Fibroblast of the aortic adventitia (primary cell): ENCODE measurements at regions not wholly inside any gene's neighbourhood (a gene's known extent, or its start where the extent isn't known, plus 50 kb on each side); places are given as distances from the start of the nearest gene placed in this dataset.

Source experiments
- DNase-seq: peaks from one replicate; pipeline ENCODE4 v3.0.0-alpha.2; 2010; ENCODE audit warnings: low read depth
- H3K4me3 ChIP-seq: 2 replicates; pipeline ENCODE4 v1.5.1; 2011; ENCODE audit warnings: low read depth, mild to moderate bottlenecking, control low read depth, low read length, moderate library complexity
- TF ChIP-seq, protein P1 (sequence below): IDR thresholded peaks from 2 replicates; pipeline ENCODE4 v1.5.1; 2011; ENCODE audit warnings: mild to moderate bottlenecking, low read length, control low read depth, inconsistent platforms; ENCODE audit not compliant: insufficient read depth

DNA sequence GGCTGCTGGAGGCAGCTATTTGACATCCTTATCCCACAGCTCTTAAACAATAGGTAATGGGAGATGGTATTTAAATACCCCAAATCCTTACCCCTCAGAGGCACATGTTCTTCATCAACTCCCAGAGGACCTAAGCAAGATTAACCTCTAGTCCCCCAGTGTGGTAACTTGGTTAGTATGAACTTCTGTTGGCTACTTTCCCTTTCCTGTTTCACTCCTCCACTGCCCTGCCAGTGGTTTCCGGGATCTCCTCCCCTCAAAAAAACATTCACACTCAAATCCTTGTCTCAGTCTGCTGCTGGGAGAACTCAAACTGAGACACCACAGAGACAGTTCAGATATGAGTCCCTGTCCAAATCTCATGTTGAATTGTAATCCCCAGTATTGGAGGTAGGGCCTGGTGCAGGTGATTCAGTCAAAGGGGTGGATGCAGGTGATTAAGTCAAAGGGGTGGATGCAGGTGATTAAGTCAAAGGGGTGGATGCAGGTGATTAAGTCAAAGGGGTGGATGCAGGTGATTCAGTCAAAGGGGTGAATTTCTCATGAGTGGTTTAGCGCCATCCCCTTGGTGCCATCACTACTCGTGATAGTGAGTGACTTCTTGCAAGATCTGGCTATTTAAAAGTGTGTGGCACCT is 335.0 kb upstream of the CTNNB1 start:
- no peak overlapping the region for H3K4me3 ChIP-seq
- TF ChIP-seq, protein P1, sequence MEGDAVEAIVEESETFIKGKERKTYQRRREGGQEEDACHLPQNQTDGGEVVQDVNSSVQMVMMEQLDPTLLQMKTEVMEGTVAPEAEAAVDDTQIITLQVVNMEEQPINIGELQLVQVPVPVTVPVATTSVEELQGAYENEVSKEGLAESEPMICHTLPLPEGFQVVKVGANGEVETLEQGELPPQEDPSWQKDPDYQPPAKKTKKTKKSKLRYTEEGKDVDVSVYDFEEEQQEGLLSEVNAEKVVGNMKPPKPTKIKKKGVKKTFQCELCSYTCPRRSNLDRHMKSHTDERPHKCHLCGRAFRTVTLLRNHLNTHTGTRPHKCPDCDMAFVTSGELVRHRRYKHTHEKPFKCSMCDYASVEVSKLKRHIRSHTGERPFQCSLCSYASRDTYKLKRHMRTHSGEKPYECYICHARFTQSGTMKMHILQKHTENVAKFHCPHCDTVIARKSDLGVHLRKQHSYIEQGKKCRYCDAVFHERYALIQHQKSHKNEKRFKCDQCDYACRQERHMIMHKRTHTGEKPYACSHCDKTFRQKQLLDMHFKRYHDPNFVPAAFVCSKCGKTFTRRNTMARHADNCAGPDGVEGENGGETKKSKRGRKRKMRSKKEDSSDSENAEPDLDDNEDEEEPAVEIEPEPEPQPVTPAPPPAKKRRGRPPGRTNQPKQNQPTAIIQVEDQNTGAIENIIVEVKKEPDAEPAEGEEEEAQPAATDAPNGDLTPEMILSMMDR: no peak
- no peak for DNase-seq

DNA sequence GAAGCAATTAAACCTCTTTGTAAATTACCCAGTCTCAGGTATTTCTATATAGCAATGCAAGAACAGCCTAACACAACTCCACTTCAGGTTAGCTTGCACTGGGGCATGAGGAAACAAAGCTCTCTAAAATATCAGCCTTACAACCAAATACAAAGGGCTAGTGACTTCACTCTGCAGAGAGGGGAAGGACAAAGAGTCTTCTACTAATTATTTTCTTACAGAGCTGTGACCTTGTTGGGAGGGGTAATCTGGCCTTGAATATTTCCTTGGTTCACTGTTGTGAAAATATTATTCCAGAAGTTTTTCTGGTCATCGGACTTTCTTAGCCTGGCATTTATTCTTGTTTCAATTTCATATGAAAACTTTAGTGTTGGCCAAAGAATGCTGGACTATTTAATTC is 334.4 kb upstream of the CTNNB1 start:
- H3K4me3 ChIP-seq: no peak overlapping the region
- TF ChIP-seq, protein P1: no peak
- no peak for DNase-seq

DNA sequence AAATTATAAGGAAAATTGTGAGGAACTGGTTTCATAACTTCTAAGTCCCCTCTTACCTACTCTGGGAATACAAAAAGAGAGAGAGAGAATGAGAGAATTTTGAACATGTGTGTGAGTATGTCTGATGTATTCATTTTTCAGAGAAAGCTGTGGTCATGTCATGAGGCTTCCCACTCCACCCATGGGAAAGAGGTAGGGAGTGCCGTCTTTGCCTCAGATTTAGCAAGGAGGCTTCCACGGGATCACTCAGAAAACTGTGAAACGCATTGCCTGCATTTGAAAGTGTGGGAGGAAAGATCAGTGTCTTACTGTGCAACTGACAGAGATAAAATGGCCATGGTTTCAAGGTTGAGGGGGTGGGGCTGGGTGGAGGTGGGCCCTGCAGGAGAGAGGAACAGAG is 331.5 kb upstream of the CTNNB1 start:
- no peak for DNase-seq
- TF ChIP-seq, protein P1: no peak

DNA sequence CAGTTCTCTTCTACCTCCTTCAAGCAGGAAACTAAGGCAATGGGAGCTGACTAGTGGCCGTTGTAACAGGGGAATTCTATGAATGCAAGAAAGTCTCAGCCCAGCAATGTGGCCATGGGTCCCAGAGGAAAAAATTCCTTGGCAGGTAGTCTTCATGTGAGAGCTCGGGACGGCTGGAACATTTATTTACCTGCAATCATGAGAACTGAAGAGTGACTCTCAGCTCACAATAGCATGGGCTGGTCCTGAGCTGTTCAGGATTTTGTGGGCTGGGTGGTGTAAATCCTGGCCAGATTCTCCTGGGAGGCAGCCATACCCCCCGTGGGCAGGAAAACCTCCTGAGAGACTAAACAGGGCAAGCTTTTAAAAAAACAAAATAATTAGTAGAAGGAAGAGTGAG is 330.3 kb upstream of the CTNNB1 start:
- H3K4me3 ChIP-seq: no peak overlapping the region
- TF ChIP-seq, protein P1: no peak
- DNase-seq: no peak

More for the DNA sequence above, 331.5 kb upstream of the CTNNB1 start:
- no peak overlapping the region for H3K4me3 ChIP-seq

DNA sequence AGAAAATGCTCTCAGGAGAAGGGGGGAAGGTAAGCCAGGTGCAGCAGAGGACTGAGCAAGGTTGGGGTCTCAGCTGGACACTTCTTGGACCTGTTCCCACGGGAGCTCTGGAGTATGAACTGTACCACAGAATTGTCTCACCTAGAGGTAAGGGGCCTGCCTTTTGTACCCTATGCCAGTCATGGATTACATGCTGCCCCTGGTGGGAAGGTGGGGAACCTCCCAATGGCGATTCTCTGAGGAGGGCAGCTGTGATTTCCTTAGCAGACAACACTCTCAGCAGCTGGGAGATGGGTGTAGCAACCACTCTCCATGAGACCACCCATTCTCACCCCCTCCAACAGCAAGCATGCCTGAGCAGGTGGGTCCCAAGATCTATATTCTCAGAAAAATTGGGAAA is 329.4 kb upstream of the CTNNB1 start:
- no peak overlapping the region for H3K4me3 ChIP-seq
- TF ChIP-seq, protein P1: no peak
- no peak for DNase-seq

DNA sequence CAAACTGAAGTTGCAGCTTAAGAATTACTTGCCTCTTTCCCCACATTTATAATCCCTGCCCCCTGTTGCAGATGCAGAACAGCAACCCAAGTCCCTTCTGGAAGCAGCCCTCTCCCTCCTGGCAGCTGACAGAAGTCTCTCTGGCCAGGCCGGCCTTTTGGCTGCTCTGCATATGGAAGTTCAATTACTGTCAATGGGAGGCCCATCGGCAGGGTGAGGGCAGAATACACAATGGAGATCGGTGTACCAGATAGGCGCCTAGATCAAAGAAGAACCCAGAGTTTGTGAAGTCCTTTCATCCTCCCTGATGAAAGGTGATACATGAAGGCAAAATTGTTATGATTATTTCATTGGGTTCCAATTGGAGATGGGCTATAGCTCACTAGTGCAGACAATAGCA is 327.9 kb upstream of the CTNNB1 start:
- DNase-seq: no peak
- TF ChIP-seq, protein P1: no peak
- H3K4me3 ChIP-seq: no peak overlapping the region
